Ovary (tissue), 7 donors: ENCODE measurements at regions not wholly inside any gene's neighbourhood (a gene's known extent, or its start where the extent isn't known, plus 50 kb on each side); places are given as distances from the start of the nearest gene placed in this dataset.
"Not testable (repeated sequence)": the region's sequence is repeated elsewhere in the genome, so short reads cannot be mapped to it uniquely, and the experiment has no call there.

Source experiments
- DNase-seq, 5 donors: peaks; one replicate each; pipeline ENCODE4 v3.0.0-alpha.2; 2019 to 2020
- H3K27ac ChIP-seq, 2 donors: fragments of 200-600 bp; one replicate each; pipeline versions ENCODE4 v1.5.1 to v1.8.0; 2019 to 2022
- H3K27me3 ChIP-seq: fragments of 200-600 bp; one replicate; pipeline ENCODE4 v1.8.0; 2022
- H3K36me3 ChIP-seq: fragments of 200-600 bp; sonication (generic); one replicate; pipeline ENCODE4 v1.5.1; 2019
- H3K4me1 ChIP-seq: one replicate; pipeline ENCODE4 v1.8.1; 2013; ENCODE audit warnings: mild to moderate bottlenecking, moderate library complexity; ENCODE audit not compliant: insufficient read depth
- H3K4me3 ChIP-seq: fragments of 200-600 bp; sonication (generic); one replicate; pipeline ENCODE4 v1.5.1; 2017
- H3K9me3 ChIP-seq, 2 donors: fragments of 200-600 bp in 1 of 2; sonication (generic) in 1 of 2; one replicate each; pipeline versions ENCODE4 v1.5.1 to v1.8.1; 2013 to 2019; ENCODE audit warnings: mild to moderate bottlenecking in 1 of 2, moderate library complexity in 1 of 2
- CTCF ChIP-seq, 3 donors: fragments of 450-650 bp in 2 of 3; fragments of 200-600 bp in 1 of 3; IDR thresholded peaks; one replicate each; pipeline versions ENCODE4 v1.5.1 to v1.8.0; 2016 to 2022; ENCODE audit warnings: antibody characterized with exemption in 3 of 3, mild to moderate bottlenecking in 1 of 3
- EP300 ChIP-seq: sonication (generic); formaldehyde crosslinking; IDR thresholded peaks from one replicate; pipeline ENCODE4 v1.6.1; 2017; ENCODE audit warnings: antibody characterized with exemption
- POLR2A ChIP-seq: fragments of 450-650 bp; IDR thresholded peaks from one replicate; pipeline ENCODE4 v1.6.1; 2017; ENCODE audit warnings: antibody characterized with exemption, mild to moderate bottlenecking, moderate library complexity
- WGBS, 3 donors: extraction: QIAGEN DNeasy Blood & Tissue Kit in 1 of 3; methylation state at CpG; one replicate each; pipeline versions ENCODE4 v1.1.5 to v1.1.7; 2013 to 2017; 5-methylcytosine and 5-hydroxymethylcytosine counted together
- intact Hi-C, 4 donors: fragments of 100-400 bp; cut with DNase I; formaldehyde crosslinking; loops; one replicate each; pipeline versions ENCODE4 v1.11.0 to v1.15.1; 2022 to 2023
- donor health status: DM: no; HTN: no; CAD: no; lungs with moderate emphysema.
- donor health status: DM: no; HTN: no; CAD: no.
- donor health status: Bipolar disorder and iron deficiency.
- donor health status: DM: no; HTN: no; CAD: no.
- donor health status: DM: yes; HTN: yes; CAD: no.

GRCh38 chr3:144957398-144958101, 985.9 kb downstream of the DIPK2A start:
- Histone ChIP-seq H3K27ac (no peak overlapping the region), H3K36me3 (no peaks in the 10 kb centered on the region), H3K4me1 (no peaks in the 10 kb centered on the region), H3K9me3 (no peaks in the 10 kb centered on the region), H3K4me3 (no peak overlapping the region), H3K27me3 (no peaks in the 10 kb centered on the region)
- 64 to 72% (median 65%) methylated on average over 4 of the region's 4 CpGs for WGBS, 3 donors
- intact Hi-C loops = no loop called here
- TF ChIP-seq CTCF (IDR thresholded peaks at IDR 0.05) = no peak
- no peak for TF ChIP-seq POLR2A
- TF ChIP-seq EP300 = no peak
- no peak for DNase-seq

- intact Hi-C loops = no loop called here
- no peak overlapping the region for H3K4me3 ChIP-seq
- no peak for TF ChIP-seq POLR2A
- no peak for TF ChIP-seq CTCF (IDR thresholded peaks at IDR 0.05)
- TF ChIP-seq EP300 = no peak
These were observed 992.2 kb downstream of the DIPK2A start for GRCh38 chr3:144963810-144964209.

DNA sequence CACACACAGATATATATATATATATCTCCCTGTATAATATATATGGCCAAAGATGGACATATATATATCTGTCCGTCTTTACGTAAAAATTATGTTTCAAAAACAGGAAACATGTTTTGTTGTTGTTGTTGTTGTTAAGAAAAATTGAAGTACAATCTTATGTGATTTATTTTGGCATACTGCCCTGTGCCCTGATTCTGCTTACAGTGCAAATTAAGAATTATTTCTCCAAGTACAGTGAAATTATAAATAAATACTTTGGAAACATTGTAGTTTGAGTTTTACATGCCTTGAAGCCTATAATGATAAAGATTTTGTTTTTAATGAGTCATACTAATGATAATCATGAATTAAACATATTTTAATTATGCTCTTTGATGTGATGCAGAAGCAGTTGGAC, 994.9 kb downstream of the DIPK2A start:
- H3K27me3 ChIP-seq = no peaks in the 10 kb centered on the region
- H3K27ac ChIP-seq = no peak overlapping the region
- DNase-seq = no peak
- H3K4me3 ChIP-seq = no peak overlapping the region
- TF ChIP-seq POLR2A (no peak), EP300 (no peak), CTCF (IDR thresholded peaks at IDR 0.05) (no peak)
- no peaks in the 10 kb centered on the region for H3K4me1 ChIP-seq
- intact Hi-C loops = no loop called here
- H3K9me3 ChIP-seq = no peaks in the 10 kb centered on the region
- H3K36me3 ChIP-seq = no peaks in the 10 kb centered on the region
- 45 to 69% (median 46%) methylated on average over 2 of the region's 2 CpGs for WGBS, 3 donors

More at GRCh38 chr3:144963810-144964209, 992.2 kb downstream of the DIPK2A start:
- DNase-seq = no peak
- no peaks in the 10 kb centered on the region for H3K4me1 ChIP-seq
- H3K9me3 ChIP-seq = no peaks in the 10 kb centered on the region
- no peaks in the 10 kb centered on the region for H3K36me3 ChIP-seq
- no peak overlapping the region for H3K27ac ChIP-seq
- H3K27me3 ChIP-seq = no peaks in the 10 kb centered on the region

- DNase-seq = no peak
- Histone ChIP-seq H3K27me3 (no peaks in the 10 kb centered on the region), H3K4me1 (no peaks in the 10 kb centered on the region), H3K27ac (no peak overlapping the region), H3K4me3 (no peak overlapping the region), H3K9me3 (no peaks in the 10 kb centered on the region), H3K36me3 (no peaks in the 10 kb centered on the region)
- intact Hi-C loops = no loop called here
- TF ChIP-seq CTCF (IDR thresholded peaks at IDR 0.05) (no peak), EP300 (no peak), POLR2A (no peak)
- 66 to 75% (median 71%) methylated on average over 1 of the region's 1 CpG for WGBS, 3 donors
These were observed 997.2 kb downstream of the DIPK2A start for GRCh38 chr3:144968750-144969350.

- H3K4me3 ChIP-seq, H3K9me3 ChIP-seq, intact Hi-C loops, H3K27ac ChIP-seq, H3K27me3 ChIP-seq, DNase-seq, H3K4me1 ChIP-seq, H3K36me3 ChIP-seq: not testable (repeated sequence)
- 95 to 98% (median 95%) methylated on average over 7 of the region's 7 CpGs for WGBS, 3 donors
These were observed 1012.9 kb downstream of the DIPK2A start for GRCh38 chr3:144984481-144984880.
